Loucy (cell line): ENCODE measurements at regions not wholly inside any gene's neighbourhood (a gene's known extent, or its start where the extent isn't known, plus 50 kb on each side); places are given as distances from the start of the nearest gene placed in this dataset.
A peak's percentile ranks its signal among the peaks of the same experiment; 100 is the strongest.

ENCODE experiments used
- H2AFZ ChIP-seq: fragments of 200-600 bp; sonication (generic); 2 replicates; pipeline ENCODE4 v1.6.0; 2016; ENCODE audit warnings: antibody characterized with exemption, mild to moderate bottlenecking, low read length, moderate library complexity
- H3F3A ChIP-seq: fragments of 200-600 bp; 2 replicates; pipeline ENCODE4 v1.6.0; 2016; ENCODE audit warnings: antibody characterized with exemption, low read depth, mild to moderate bottlenecking
- H3K27me3 ChIP-seq: fragments of 200-600 bp; sonication (generic); 2 replicates; pipeline ENCODE4 v1.6.1; 2014; ENCODE audit warnings: low read length, mild to moderate bottlenecking; ENCODE audit not compliant: insufficient read depth, poor library complexity, severe bottlenecking
- H3K36me3 ChIP-seq: fragments of 200-600 bp; sonication (generic); 2 replicates; pipeline ENCODE4 v1.6.1; 2016; ENCODE audit warnings: low read length; ENCODE audit not compliant: insufficient read depth
- H3K4me1 ChIP-seq: fragments of 200-600 bp; sonication (generic); 2 replicates; pipeline ENCODE4 v1.5.1; 2014; ENCODE audit warnings: low read length, mild to moderate bottlenecking; ENCODE audit not compliant: insufficient read depth, poor library complexity, severe bottlenecking
- H3K4me2 ChIP-seq: fragments of 200-600 bp; sonication (generic); 2 replicates; pipeline ENCODE4 v1.6.0; 2014; ENCODE audit warnings: antibody characterized with exemption, low read length, low read depth, mild to moderate bottlenecking; ENCODE audit not compliant: poor library complexity, severe bottlenecking
- H3K4me3 ChIP-seq: fragments of 200-600 bp; sonication (generic); 2 replicates; pipeline ENCODE4 v1.5.1; 2014; ENCODE audit warnings: low read length, mild to moderate bottlenecking, mixed read lengths; ENCODE audit not compliant: poor library complexity, severe bottlenecking
- H3K79me2 ChIP-seq: fragments of 200-600 bp; sonication (generic); 2 replicates; pipeline ENCODE4 v1.6.1; 2014; ENCODE audit warnings: low read length; ENCODE audit not compliant: insufficient read depth
- H3K9ac ChIP-seq: fragments of 200-600 bp; sonication (generic); 2 replicates; pipeline ENCODE4 v1.6.0; 2014; ENCODE audit warnings: mild to moderate bottlenecking, low read depth, low read length, moderate library complexity; ENCODE audit not compliant: poor library complexity, severe bottlenecking
- H3K9me2 ChIP-seq: fragments of 200-600 bp; sonication (generic); replicated peaks from 2 replicates; pipeline ENCODE4 v1.6.1; 2016; ENCODE audit warnings: low read depth, low read length, mixed read lengths
- H3K9me3 ChIP-seq: fragments of 200-600 bp; sonication (generic); 2 replicates; pipeline ENCODE4 v1.6.1; 2014; ENCODE audit warnings: mild to moderate bottlenecking, antibody characterized with exemption, low read length, low read depth; ENCODE audit not compliant: insufficient read depth
- H4K20me1 ChIP-seq: fragments of 200-600 bp; sonication (generic); 2 replicates; pipeline ENCODE4 v1.6.0; 2014; ENCODE audit warnings: antibody characterized with exemption, low read length, mild to moderate bottlenecking; ENCODE audit not compliant: insufficient read depth, poor library complexity, severe bottlenecking
- CTCF ChIP-seq: fragments of 200-600 bp; sonication (generic); conservative IDR thresholded peaks from 2 replicates; pipeline ENCODE4 v1.5.1; 2014; ENCODE audit warnings: mild to moderate bottlenecking, antibody characterized with exemption, low read length
- EZH2phosphoT487 ChIP-seq: fragments of 200-600 bp; IDR thresholded peaks from 2 replicates; pipeline ENCODE4 v1.6.1; 2018; ENCODE audit warnings: antibody characterized with exemption, mild to moderate bottlenecking, moderate library complexity, borderline replicate concordance

- H3K4me3 ChIP-seq, result peak overlapping the region; percentile 75
- peak overlapping the region; percentile 71 for H3K9ac ChIP-seq
- H3K4me2 ChIP-seq, result peak overlapping the region; percentile 92
- no peaks in the 10 kb centered on the region for H3K36me3 ChIP-seq
- H3K9me3 ChIP-seq, result no peaks in the 10 kb centered on the region
- H4K20me1 ChIP-seq, result no peaks in the 10 kb centered on the region
- peaks cover 78% of the 10 kb centered on the region for H3K4me1 ChIP-seq
- TF ChIP-seq CTCF, result no peak
- TF ChIP-seq EZH2phosphoT487, result no peak
- no peak overlapping the region for H2AFZ ChIP-seq
- H3K79me2 ChIP-seq, result peaks cover 45% of the 10 kb centered on the region
- no peaks in the 10 kb centered on the region for H3K27me3 ChIP-seq
- no peaks in the 10 kb centered on the region for H3K9me2 ChIP-seq
- H3F3A ChIP-seq, result peaks cover 19% of the 10 kb centered on the region
Observed at GRCh38 chr14:105864651-105865265, 338.4 kb downstream of the TMEM121 start.

- H3K4me3 ChIP-seq, result peak overlapping the region; percentile 75
- H3K9me2 ChIP-seq, result no peaks in the 10 kb centered on the region
- H3K9me3 ChIP-seq, result no peaks in the 10 kb centered on the region
- H3K4me1 ChIP-seq, result peaks cover 74% of the 10 kb centered on the region
- no peaks in the 10 kb centered on the region for H3K27me3 ChIP-seq
- no peak overlapping the region for H2AFZ ChIP-seq
- H3K36me3 ChIP-seq, result no peaks in the 10 kb centered on the region
- peaks cover 17% of the 10 kb centered on the region for H3F3A ChIP-seq
- H3K9ac ChIP-seq, result peak overlapping the region; percentile 71
- peak; percentile 34 for TF ChIP-seq CTCF
- no peak for TF ChIP-seq EZH2phosphoT487
- peak overlapping the region; percentile 92 for H3K4me2 ChIP-seq
- H3K79me2 ChIP-seq, result peaks cover 39% of the 10 kb centered on the region
- H4K20me1 ChIP-seq, result no peaks in the 10 kb centered on the region
Observed at GRCh38 chr14:105865266-105865903, 339.0 kb downstream of the TMEM121 start.

GRCh38 chr14:105865904-105866840 lies 339.8 kb downstream of the TMEM121 start:
- Histone ChIP-seq H3K9me2 (no peaks in the 10 kb centered on the region), H3K4me2 (peak overlapping the region; percentile 92), H3K4me3 (peak overlapping the region; percentile 75), H3K79me2 (peaks cover 31% of the 10 kb centered on the region), H3F3A (peaks cover 9% of the 10 kb centered on the region), H3K27me3 (no peaks in the 10 kb centered on the region), H3K36me3 (no peaks in the 10 kb centered on the region), H4K20me1 (no peaks in the 10 kb centered on the region), H2AFZ (no peak overlapping the region), H3K4me1 (peaks cover 72% of the 10 kb centered on the region), H3K9ac (peak overlapping the region; percentile 71), H3K9me3 (no peaks in the 10 kb centered on the region)
- TF ChIP-seq CTCF, result no peak
- TF ChIP-seq EZH2phosphoT487, result no peak
